ENCODE measurements at regions not wholly inside any gene's neighbourhood (a gene's known extent, or its start where the extent isn't known, plus 50 kb on each side); places are given as distances from the start of the nearest gene placed in this dataset.

DNA sequence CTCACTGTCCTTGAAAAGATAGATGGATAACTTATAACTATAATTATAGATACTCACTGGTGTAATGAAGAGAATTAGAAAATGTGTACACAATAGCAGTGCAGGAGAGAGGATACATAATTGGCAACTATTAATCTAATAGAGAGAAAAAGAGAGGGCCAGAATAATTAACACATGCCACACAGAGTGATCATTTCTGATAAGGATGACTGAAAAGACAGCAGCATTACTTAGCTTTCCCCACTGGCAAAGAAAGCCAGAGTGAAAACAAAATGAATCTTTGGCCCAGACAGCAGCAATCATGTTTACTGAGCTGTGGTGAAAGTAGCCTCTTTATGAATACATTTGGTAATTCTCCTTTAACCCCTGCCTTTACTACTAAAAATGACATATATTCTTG, 493.3 kb upstream of the ROBO1 start:
- no peak for DNase-seq

DNA sequence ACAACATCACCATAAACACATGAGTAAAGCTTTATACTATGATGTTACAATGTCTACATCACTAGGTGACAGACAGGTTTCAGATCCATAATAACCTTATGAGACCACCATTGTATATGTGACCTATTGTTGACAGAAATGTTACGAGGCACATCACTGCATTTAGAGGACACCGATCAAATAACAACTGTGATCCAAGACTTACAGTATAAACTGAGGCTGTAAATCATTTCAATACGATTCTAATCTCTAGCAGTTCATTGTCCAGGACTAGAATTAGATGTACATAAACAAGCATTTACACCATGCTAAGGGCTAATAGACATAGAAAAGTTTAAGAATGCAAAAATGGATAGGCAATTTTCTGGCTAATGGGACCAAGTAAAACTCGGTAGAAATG, 491.9 kb upstream of the ROBO1 start:
- DNase-seq = no peak

DNA sequence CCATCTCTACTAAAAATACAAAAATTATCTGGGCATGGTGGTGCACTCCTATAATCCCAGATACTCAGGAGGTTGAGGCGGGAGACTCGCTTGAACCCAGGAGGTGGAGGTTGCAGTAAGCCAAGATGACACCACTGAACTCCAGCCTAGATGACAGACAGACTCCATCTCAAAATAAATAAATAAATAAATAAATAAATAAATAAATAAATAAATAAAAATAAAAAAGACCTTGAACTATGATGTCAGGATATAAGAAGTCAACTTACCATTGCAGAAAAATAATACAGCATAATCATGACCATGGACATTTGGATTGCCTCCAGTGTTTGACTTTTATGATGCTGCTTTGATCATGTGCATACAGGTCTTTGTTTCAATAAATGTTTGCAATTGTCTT, 484.3 kb upstream of the ROBO1 start:
- DNase-seq = no peak

DNA sequence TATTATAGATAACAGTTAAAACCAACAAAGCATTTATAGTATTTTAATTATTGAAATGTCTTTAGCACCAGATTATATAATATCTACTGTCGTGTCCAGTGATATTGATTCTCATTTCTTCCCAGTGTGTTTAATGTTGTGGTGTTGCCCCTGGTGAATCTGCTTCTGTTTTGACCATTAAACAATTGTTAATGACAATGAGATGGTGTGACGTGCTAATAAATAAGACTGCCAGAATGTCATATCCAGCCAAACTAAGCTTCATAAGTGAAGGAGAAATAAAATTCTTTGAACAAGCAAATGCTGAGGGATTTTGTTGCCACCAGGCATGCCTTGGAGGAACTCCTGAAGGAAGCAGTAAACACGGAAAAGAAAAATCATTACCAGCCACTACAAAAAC, 480.0 kb upstream of the ROBO1 start:
- no peak for DNase-seq

DNA sequence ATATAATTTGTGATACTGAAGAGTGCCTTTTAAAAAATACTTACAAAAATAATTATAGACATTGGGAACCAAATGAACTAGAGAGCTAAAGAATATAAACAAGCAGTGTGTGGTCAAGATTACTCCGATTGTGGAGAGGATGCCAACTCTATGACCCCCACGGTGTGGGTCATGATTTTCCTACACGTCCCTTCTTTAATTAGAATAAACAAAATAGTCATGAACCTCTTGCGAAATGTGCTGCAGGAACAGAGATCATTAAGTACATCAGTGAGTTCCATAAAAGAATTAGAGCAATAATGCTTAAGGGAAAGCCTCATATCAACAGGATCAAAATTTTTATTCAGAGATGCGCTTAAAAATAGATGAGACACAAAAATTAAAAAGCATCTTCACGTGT, 476.6 kb upstream of the ROBO1 start:
- DNase-seq = no peak

DNA sequence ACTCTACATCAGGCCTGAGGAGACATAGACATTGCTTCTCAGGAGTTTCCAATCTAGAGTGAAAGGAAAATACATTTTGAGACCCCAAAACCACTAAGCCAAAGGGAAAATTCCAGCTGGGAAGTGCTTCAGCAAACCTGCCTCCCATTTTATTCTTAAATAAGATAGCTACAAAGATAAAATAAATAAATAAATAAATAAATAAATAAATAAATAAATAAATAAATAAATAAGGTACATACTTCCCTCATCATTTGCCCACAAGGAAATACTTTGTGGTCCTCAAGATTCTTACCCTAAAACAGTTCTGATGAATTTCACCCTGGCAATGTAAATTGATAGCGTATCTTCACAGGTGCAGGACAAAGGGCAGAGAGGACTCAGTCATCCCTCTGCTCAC, 474.0 kb upstream of the ROBO1 start:
- no peak for DNase-seq

DNA sequence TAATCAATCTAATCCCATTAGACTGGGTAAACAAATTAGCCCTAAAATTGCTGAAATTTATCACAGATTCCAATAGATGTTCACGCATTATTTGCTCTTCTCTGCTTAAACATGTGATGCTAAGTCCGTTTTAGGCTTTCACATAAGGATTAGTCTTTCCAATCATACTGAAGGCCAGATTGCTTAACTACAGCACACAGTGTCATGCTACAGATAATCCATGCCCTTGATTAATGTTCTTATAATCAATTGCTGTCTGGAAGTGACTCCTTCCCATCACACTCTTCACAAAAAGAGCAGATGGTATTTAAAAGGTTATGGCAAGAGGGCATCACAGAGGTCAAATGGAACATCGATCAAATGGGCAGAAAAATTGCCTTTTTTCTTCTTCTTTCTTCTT, 471.5 kb upstream of the ROBO1 start:
- no peak for DNase-seq

DNA sequence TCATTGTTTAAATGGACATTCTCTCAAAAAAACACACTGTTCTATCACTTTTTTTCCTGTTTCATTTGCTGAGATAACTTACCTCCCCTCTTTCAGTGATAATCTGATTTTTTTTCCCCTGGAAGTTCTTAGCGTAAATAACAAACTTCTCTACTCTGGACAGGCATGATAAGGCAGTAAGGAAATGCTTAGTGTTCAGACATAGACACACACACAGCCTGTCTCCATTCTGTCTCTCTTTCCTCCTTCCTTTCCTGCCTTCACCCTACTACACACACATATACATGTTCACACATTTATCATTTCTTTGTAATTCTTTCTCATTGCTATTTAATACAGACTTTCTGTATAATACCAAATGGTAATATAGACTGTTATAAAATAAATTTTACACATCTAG, 470.8 kb upstream of the ROBO1 start:
- no peak for DNase-seq

DNA sequence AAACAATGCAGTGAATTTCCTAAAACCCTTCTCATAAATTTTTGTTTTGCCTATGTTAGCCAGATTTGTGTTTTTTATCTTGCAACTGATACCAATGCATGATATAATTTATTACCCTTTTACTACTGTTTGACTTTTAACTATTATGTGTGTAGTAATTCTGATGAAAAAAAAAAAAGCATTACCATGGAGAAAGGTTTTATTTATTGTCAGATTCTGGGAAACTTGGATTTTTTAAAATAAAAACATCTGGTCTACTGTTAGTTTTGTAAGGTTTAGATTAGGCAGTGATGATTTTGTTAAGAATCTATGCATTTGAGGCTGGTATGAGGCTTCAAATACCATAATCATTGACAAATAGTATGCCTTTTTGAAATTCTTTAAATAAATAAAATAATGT, 470.4 kb upstream of the ROBO1 start:
- no peak for DNase-seq

DNA sequence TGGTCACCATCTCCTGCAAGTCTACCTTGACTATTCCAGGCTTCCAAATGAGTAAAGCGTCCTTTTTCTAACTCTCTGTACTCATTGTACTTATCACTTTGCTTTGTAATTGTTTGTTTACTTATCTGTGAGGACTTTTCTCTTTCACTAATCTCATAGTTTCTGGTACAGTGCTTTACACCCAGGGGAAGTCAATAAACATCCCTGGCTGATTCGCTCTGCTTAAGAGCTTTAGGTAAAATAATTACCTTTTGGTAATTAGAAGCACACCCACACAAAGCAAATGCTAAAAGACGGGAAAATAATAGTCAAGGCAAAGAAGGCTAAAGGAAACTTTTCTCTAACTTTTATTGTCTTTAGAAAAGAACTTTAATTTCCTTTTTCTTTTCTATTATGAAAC, 466.9 kb upstream of the ROBO1 start:
- no peak for DNase-seq

DNA sequence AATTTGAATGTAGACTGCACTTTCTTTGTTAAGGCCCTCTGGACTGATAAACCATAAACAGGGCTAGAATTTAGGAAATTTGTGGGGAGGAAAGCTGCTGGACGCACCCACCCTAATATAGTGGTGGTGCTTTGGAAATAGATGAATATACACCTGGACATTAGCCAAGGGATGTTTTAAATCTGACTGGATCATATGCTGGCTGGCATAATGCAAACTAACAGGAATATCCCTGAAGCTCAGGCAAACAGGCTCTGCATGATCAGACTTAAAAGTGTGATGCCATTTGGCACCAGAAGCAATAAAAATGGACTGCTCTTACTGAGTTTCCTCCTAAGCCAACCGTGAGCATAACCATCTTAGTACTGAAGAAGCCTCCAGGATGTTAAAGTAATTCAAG, 465.8 kb upstream of the ROBO1 start:
- DNase-seq = no peak

DNA sequence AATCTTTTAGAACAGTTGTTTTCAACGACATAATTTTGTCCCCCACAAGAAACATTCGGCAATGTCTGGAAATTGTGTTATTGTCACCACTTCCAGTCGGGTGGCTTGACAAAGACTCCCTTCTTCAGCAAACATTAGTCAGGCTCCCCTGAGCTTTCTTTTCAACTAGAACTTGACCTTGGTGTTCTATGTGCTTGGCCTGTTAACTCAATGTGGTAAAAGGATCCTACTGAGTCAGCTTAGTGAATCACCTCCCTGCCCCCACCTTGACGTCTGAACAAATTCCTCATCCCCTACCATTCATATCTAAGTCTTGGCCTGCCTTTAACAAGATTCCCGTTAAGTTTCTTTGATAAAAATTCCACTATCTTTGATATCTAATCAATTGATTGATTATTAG, 465.0 kb upstream of the ROBO1 start:
- DNase-seq = no peak

DNA sequence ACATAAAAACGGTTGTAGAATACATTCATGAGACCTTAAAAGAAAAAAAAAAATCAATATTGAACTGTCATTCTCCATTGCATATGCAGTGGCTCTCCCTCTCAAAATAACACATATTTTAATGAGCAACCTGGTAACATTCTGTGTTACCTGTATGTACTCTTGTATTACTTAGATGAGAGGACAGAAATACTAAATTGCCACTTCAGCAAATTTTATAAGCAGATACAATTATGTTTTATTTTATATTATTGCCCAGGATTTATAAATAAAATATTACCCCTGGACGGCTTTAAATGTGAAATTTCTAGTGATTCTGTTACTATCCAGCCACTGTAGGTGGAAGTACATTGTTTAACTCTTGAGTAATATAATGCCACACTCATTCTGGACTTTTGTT, 463.2 kb upstream of the ROBO1 start:
- DNase-seq = no peak

DNA sequence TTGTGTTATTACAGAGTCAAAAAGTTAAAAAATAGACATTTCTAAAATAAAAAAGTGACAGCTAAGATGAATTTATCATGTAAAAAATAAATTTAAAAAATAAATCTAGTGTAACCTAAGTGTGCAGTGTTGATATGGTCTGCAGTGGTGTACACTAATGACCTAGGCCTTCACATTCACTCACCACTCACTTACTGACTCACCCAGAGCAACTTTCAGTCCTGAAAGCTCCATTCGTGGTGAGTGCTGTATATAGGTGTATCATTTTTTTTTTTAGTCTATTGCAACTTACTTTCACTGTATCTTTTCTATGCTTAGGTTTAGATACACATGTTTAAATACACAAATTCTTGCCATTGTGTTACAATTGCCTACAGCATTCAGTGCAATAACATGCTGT, 459.4 kb upstream of the ROBO1 start:
- DNase-seq = no peak

DNA sequence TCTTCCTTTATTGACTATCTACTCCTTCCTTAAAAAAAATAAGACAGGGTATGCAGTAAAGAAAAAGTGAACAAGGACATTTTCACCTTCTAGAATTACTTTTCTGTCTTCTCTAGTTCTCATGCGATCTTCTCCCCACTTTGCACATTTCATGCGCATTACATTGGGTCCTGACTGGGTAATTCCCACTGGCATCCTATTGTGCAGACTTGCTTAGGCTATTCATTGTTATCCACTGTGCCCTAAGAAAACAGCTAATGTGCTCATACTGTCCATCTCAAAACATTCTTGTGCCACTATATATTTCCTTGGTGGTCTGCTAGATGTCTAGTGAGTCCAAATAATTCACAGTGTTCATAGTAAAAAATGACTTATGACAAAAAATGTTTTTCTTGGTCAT, 447.4 kb upstream of the ROBO1 start:
- DNase-seq = no peak

DNA sequence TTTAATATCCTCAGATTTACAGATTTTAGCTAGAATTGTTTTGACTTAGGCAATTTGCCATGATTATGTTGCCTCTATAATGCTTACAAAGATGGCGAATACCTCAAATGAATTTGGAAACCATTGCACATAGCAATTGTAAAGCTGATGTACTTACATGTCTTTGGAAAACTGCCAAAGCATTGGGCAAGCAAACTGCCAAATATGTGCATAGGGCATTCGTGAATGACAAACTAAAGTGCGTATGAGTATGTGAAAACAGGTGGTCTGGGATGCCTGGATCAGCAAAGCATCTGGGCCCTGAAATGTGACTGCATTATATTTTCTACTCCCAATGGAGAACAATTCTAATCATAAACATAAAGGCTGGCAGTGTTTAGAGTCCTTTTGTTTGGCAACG, 445.3 kb upstream of the ROBO1 start:
- DNase-seq = no peak

DNA sequence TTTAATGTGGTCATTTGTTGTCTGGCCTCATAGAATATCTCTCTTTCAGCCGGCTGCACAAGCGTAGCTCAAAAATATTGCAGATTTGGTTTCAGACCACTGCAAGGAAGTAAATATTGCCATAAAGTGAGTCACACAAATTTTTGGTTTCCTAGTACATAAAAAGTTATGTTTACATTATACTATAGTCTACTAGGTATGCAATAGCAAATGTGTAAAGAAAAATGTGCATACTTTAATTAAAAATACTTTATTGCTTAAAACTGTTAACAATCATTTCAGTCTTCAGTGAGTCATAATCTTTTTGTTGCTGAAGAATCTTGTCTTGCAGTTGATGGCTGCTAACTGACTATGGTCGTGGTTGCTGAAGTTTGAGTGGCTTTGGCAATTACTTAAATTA, 425.1 kb upstream of the ROBO1 start:
- no peak for DNase-seq

DNA sequence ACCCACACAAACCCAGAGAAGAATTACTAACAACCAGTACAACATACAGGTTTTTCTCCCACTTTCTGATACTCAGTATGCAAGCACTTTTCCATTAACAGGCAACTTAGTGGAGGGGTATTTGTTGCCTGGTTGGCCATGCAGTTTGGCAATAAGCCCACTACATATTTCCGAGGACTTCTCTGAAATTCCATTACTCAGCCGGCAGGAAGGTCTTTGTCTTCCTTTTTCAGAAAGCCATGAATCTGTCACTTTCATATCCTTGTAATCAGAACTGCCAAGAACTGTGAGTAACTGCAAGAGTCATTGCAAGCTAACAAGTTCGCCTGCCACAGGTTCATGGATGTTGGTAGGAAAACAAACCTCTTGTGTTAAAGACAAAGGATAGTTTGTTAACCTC, 422.3 kb upstream of the ROBO1 start:
- no peak for DNase-seq

DNA sequence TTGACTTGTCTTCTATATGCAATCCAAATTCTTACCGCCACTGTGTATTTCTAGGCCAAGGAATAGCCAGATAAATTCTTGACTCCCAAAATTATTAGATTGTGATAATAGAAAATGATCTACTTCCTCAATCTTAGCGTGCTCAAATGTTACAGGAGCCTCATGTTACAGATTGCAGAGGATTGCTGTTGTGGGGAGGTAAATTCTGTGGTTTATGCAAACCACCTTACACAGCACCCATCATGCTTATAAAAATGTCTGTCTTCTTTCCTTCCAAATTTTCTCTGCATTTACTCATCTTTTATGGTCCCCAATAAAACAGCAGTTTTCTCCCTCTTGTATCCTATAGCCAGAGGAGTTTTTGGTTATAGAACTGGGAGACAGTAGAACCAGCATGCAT, 420.2 kb upstream of the ROBO1 start:
- DNase-seq = no peak

DNA sequence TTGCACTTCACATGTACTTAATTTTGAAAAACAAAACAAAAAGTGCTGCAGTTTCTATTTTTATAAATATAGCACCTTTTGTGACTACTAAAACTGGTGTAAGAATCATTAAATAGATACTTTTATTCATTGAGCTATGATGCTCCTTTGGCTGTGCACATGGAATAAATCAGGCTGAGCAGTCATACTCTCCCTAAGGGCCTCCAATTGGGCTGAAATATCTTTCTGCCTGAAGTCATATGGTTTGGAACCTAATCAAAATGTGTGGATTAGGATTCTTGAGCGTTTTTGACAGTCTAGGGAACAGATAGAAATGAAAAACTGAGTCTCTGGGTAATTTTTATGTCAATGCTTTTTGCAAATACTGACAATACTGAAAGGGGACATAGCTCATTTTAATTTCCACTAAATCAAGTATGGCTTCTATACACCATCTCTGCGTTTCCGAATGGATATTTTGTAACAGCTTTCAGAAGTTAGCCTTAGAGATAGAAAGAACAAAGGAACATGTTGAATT, 392.2 kb upstream of the ROBO1 start:
- DNase-seq = no peak

DNA sequence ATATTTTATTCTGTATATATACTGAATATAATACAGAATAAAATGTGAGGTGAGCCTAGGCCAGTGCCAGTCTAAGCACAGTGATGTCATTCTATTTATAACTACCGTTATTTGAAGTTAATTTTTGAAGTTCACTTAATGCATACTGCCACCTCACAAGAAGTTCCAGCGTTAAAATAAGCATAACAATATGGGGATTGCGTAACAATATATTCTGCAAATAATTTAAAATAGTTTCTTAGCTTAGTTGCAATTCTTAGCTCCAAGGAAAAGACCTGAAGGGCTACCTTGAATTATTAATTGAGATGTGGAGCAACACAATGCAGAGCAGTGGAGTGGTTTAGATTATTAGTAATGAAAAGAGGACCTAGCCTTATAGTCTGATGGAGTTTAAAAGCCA, 390.5 kb upstream of the ROBO1 start:
- no peak for DNase-seq

DNA sequence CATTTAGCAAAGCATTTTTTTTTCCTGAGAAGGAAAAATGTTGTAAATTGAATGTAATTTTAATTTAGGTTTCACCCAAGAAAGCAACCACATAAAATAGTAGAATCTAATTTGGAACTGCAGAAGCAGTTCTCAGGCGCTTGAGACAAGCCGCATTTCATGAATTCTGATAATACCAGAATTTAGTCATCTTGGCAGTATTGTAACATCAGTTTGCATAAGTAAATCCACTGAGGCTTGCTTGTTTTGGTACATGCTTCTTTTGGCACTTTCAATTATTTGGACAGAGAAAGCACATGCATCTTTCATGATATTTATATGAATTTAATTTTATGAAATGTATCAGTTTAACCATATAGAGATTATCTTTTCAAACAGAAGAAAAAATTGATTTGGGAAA, 389.7 kb upstream of the ROBO1 start:
- DNase-seq = no peak

DNA sequence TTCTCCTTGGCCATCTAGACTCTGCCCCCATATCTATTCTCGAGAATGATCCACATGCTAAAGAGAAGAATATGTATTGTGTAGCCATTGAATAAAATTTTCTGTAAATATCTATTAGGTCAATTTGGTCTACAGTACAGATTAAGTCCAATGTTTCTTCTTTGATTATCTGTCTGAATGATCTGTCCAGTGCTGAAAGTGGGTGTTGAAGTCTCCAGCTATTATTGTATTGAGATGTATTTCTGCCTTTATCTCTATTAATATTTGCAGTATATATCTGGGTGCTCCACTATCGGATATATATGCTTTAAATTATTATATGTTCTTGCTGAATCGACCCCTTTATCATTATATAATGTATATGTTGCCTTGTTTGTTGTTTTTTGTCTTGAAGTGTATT, 384.9 kb upstream of the ROBO1 start:
- DNase-seq = no peak

DNA sequence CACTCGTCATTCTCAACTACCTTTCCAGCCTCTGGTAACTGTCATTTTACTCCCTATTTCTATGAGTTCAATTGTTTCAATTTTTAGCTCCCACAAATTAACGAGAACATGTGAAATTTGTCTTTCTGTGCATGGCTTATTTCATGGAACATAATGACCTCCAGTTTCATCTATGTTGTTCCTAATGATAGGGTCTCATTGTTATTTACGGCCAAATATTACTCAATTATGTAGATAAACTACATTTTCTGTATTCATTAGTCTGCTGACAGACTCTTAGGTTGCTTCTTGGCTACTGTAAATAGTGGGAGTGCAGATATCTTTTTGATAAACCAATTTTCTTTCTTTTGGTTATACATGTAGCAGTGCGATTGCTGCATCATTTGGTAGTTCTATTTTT, 374.9 kb upstream of the ROBO1 start:
- DNase-seq = no peak

DNA sequence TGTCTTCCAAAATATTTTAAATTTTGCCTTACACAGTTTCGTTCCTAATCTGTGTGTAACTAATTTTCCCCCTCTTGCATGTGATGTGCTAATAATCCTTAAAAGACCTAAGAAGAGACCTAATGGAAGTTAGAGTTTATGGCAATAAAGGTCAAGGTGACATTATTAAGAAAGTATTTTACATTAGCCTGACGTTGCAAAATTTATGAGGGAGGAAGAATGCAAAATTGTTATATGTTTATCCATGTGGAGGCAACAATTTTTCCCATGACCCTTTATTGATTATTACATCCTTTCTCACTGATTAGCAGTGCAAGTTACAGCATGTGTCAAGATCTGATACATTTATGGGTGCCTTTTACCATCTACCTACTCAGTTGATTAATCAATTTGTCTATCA, 373.8 kb upstream of the ROBO1 start:
- DNase-seq = no peak

DNA sequence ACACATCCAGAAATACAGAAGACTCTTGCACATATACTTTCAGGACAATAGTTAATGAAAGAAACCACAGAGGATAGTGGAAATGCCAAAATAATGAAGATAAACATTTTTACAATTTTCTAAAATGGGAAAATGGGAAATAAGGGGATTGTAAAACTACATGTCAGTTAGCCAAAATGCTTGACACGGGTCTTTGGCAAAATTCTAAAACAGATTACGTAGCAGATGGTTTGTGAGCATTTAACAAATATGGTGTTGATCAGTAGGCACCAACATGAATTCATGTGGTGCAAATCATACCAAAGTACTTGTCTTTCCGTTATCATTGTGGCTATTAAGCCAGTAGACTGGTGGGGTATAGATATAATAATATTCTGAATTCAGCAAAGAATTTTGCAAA, 348.5 kb upstream of the ROBO1 start:
- no peak for DNase-seq

All from NCI-H1092 (cell line).